ENCODE measurements at regions not wholly inside any gene's neighbourhood (a gene's known extent, or its start where the extent isn't known, plus 50 kb on each side); places are given as distances from the start of the nearest gene placed in this dataset.

GRCh38 chr2:104413890-104414289 is 440.0 kb upstream of the POU3F3 start:
- no peak for DNase-seq
- Histone ChIP-seq H3K36me3 (replicated peaks in 1 of 2) (no peaks in the 10 kb centered on the region), H3K9me3 (replicated peaks in 1 of 3) (no peaks in the 10 kb centered on the region), H3K4me3 (no peak overlapping the region), H3K27ac (no peak overlapping the region), H3K4me1 (replicated peaks in 1 of 2) (no peaks in the 10 kb centered on the region), H3K27me3 (no peaks in the 10 kb centered on the region)
- no peak for TF ChIP-seq CTCF (IDR thresholded peaks at IDR 0.05)
- no peak for TF ChIP-seq POLR2A (IDR thresholded peaks at IDR 0.05)
- 69 to 80% (median 73%) methylated on average over 8 of the region's 8 CpGs for WGBS, 4 donors
- intact Hi-C loops (cut with DNase I): no loop called here

- Histone ChIP-seq H3K27ac (no peak overlapping the region), H3K4me1 (replicated peaks in 1 of 2) (no peaks in the 10 kb centered on the region), H3K4me3 (no peak overlapping the region), H3K27me3 (no peaks in the 10 kb centered on the region), H3K9me3 (replicated peaks in 1 of 3) (no peaks in the 10 kb centered on the region), H3K36me3 (replicated peaks in 1 of 2) (no peaks in the 10 kb centered on the region)
- 52 to 65% (median 60%) methylated on average over 6 of the region's 6 CpGs for WGBS, 4 donors
- intact Hi-C loops (cut with DNase I): no loop called here
- no peak for TF ChIP-seq POLR2A (IDR thresholded peaks at IDR 0.05)
- no peak for TF ChIP-seq CTCF (IDR thresholded peaks at IDR 0.05)
- no peak for DNase-seq
These were observed 438.6 kb upstream of the POU3F3 start for GRCh38 chr2:104415284-104415683.

- H3K9me3 ChIP-seq (replicated peaks in 1 of 3): no peaks in the 10 kb centered on the region
- no peak overlapping the region for H3K27ac ChIP-seq
- H3K4me3 ChIP-seq: no peak overlapping the region
- DNase-seq: peak in 1 of 7 donors; percentile 66
- TF ChIP-seq CTCF (IDR thresholded peaks at IDR 0.05) (no peak), POLR2A (IDR thresholded peaks at IDR 0.05) (no peak)
- H3K36me3 ChIP-seq (replicated peaks in 1 of 2): no peaks in the 10 kb centered on the region
- WGBS, 4 donors: 56 to 63% (median 58%) methylated on average over 18 of the region's 18 CpGs
- intact Hi-C loops (cut with DNase I): no loop called here
- H3K4me1 ChIP-seq (replicated peaks in 1 of 2): no peaks in the 10 kb centered on the region
- no peaks in the 10 kb centered on the region for H3K27me3 ChIP-seq
These were observed 437.4 kb upstream of the POU3F3 start for GRCh38 chr2:104416339-104417000.

- Histone ChIP-seq H3K27me3 (no peaks in the 10 kb centered on the region), H3K27ac (no peak overlapping the region), H3K9me3 (replicated peaks in 1 of 3) (no peaks in the 10 kb centered on the region), H3K4me3 (no peak overlapping the region), H3K4me1 (replicated peaks in 1 of 2) (no peaks in the 10 kb centered on the region), H3K36me3 (replicated peaks in 1 of 2) (no peaks in the 10 kb centered on the region)
- intact Hi-C loops (cut with DNase I): no loop called here
- 72 to 90% (median 80%) methylated on average over 2 of the region's 2 CpGs for WGBS, 4 donors
- DNase-seq: no peak
- TF ChIP-seq CTCF (IDR thresholded peaks at IDR 0.05): no peak
These were observed 433.5 kb upstream of the POU3F3 start for GRCh38 chr2:104420420-104420819.
